MM.1S (cell line): ENCODE measurements at regions not wholly inside any gene's neighbourhood (a gene's known extent, or its start where the extent isn't known, plus 50 kb on each side); places are given as distances from the start of the nearest gene placed in this dataset.
"Not testable (repeated sequence)": the region's sequence is repeated elsewhere in the genome, so short reads cannot be mapped to it uniquely, and the experiment has no call there.

Experiments used
- EZH2 ChIP-seq: fragments of 300-600 bp; sonication (generic); optimal IDR thresholded peaks from 2 replicates; pipeline ENCODE3; 2017; ENCODE audit warnings: low read depth, mild to moderate bottlenecking, antibody characterized with exemption, low read length, mixed read lengths
- EZH2phosphoT487 ChIP-seq: fragments of 300-600 bp; sonication (generic); IDR thresholded peaks from 2 replicates; pipeline ENCODE4 v1.6.1; 2018; ENCODE audit warnings: antibody characterized with exemption, low read length
- TF ChIP-seq, protein P1 (sequence below): fragments of 300-600 bp; sonication (generic); IDR thresholded peaks from 2 replicates; pipeline ENCODE4 v1.5.1; 2016; ENCODE audit warnings: antibody characterized with exemption, low read length, mixed read lengths

- TF ChIP-seq, protein P1, sequence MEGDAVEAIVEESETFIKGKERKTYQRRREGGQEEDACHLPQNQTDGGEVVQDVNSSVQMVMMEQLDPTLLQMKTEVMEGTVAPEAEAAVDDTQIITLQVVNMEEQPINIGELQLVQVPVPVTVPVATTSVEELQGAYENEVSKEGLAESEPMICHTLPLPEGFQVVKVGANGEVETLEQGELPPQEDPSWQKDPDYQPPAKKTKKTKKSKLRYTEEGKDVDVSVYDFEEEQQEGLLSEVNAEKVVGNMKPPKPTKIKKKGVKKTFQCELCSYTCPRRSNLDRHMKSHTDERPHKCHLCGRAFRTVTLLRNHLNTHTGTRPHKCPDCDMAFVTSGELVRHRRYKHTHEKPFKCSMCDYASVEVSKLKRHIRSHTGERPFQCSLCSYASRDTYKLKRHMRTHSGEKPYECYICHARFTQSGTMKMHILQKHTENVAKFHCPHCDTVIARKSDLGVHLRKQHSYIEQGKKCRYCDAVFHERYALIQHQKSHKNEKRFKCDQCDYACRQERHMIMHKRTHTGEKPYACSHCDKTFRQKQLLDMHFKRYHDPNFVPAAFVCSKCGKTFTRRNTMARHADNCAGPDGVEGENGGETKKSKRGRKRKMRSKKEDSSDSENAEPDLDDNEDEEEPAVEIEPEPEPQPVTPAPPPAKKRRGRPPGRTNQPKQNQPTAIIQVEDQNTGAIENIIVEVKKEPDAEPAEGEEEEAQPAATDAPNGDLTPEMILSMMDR = not testable (repeated sequence)
- not testable (repeated sequence) for TF ChIP-seq EZH2, EZH2phosphoT487
Measured at GRCh38 chr6:160820661-160821060, 118.6 kb downstream of the PLG start.
